ENCODE measurements at regions not wholly inside any gene's neighbourhood (a gene's known extent, or its start where the extent isn't known, plus 50 kb on each side); places are given as distances from the start of the nearest gene placed in this dataset.

DNA sequence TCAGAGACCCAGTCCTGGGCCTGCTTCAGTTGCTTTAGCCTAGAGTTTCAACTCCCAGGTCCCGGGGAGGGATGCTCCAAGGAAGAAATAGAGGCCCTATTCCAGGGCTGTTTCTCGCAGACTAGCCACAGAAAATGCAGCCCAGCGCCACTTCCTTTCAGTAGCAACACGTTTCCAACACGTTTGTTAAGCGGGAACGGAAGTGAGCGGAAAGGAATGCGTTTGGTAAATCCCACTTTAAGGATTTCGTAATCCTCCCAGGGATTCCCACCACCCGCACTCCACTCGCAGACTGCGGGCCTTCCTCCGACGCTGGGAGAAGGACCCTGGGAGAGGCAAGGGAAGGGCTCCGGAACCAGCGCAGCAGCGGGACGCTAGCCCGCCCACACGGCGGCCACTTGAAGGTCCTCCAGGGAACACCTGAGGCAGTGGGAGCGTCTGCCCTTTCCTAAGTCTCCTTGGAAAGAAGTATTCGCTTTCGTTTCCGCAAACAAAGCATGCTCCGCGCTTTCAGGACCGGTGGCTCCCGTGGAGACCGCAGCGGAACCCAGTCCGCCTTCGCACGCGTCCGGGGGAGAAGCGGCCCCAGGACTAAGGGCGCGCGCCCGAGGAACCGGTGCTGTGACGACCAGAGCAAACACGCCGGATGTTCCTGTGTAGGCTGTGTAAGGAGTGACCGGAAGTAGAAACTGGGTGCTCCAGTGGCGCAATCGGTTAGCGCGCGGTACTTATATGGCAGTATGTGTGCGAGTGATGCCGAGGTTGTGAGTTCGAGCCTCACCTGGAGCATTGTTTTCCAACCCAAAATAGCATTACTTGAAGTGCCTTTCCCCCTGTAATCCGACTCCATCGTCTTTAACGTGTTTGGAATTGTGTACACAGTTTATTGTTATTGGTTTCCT, 227.6 kb upstream of the PRSS16 start:
- peak; percentile 86 for DNase-seq (ENCODE audit: extremely low spot score)
- TF ChIP-seq SUZ12 (IDR thresholded peaks at IDR 0.05) (no peak), NFRKB (IDR thresholded peaks at IDR 0.05) (no peak), TARDBP (IDR thresholded peaks at IDR 0.05) (no peak), FOXA1 (IDR thresholded peaks at IDR 0.05) (no peak), FOXK2 (IDR thresholded peaks at IDR 0.05) (no peak), SP1 (IDR thresholded peaks at IDR 0.05) (no peak), LEF1 (IDR thresholded peaks at IDR 0.05; ENCODE audit: borderline replicate concordance) (no peak), L3MBTL2 (conservative IDR thresholded peaks at IDR 0.05) (peak; percentile 76), BHLHE40 (IDR thresholded peaks at IDR 0.05; ENCODE audit: borderline replicate concordance) (no peak), ELF4 (IDR thresholded peaks at IDR 0.05) (peak; percentile 62), HDGF (IDR thresholded peaks at IDR 0.05; ENCODE audit: borderline replicate concordance) (no peak), ZNF384 (IDR thresholded peaks at IDR 0.05) (no peak), ARNT (IDR thresholded peaks at IDR 0.05) (peak; percentile 52; the same call in 1 of the 2 replicates), FOXM1 (IDR thresholded peaks at IDR 0.05; ENCODE audit: borderline replicate concordance) (no peak), CTBP1 (IDR thresholded peaks at IDR 0.05; ENCODE audit: borderline replicate concordance) (no peak)
- TF ChIP-seq, protein P1, sequence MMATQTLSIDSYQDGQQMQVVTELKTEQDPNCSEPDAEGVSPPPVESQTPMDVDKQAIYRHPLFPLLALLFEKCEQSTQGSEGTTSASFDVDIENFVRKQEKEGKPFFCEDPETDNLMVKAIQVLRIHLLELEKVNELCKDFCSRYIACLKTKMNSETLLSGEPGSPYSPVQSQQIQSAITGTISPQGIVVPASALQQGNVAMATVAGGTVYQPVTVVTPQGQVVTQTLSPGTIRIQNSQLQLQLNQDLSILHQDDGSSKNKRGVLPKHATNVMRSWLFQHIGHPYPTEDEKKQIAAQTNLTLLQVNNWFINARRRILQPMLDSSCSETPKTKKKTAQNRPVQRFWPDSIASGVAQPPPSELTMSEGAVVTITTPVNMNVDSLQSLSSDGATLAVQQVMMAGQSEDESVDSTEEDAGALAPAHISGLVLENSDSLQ (IDR thresholded peaks at IDR 0.05), result no peak
- ChIA-PET POLR2A (interaction anchor here (1.0 kb wide), 1 partner anchor 14 kb away, joined by 3 read pairs; no protein-coding TSS in a partner anchor), CTCF (interaction anchor here (1.0 kb wide), 1 partner anchor 107 kb away, joined by 4 read pairs; no protein-coding TSS in a partner anchor)

DNA sequence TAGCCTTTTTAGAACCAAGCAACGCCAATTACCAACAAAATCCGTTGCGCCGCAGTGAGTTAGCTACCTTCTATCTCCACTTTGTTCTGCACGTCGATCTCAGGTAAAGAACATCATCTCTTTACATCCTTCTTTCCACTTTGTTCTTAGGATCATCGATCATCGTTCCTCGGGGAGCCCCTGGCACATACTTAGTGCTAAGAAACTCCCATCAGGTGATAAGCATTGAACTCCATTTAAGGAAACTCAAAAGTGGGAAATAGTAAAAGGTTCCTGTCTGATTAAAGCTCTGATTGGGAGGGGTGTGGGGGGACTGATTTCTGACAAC, 227.0 kb upstream of the PRSS16 start:
- POLR2A ChIA-PET, result interaction anchor here (0.7 to 1.0 kb wide), 2 partner anchors 14 to 1000 kb away, joined by 3 read pairs; a partner anchor contains a TSS
- CTCF ChIA-PET, result interaction anchor here (1.0 kb wide), 1 partner anchor 106 kb away, joined by 4 read pairs; no protein-coding TSS in a partner anchor
- TF ChIP-seq HDGF (IDR thresholded peaks at IDR 0.05; ENCODE audit: borderline replicate concordance) (no peak), ZNF384 (IDR thresholded peaks at IDR 0.05) (no peak), NFRKB (IDR thresholded peaks at IDR 0.05) (no peak), ARNT (IDR thresholded peaks at IDR 0.05) (no peak), L3MBTL2 (conservative IDR thresholded peaks at IDR 0.05) (no peak), FOXA1 (IDR thresholded peaks at IDR 0.05) (no peak), SP1 (IDR thresholded peaks at IDR 0.05) (no peak)
- no peak for DNase-seq (ENCODE audit: extremely low spot score)

DNA sequence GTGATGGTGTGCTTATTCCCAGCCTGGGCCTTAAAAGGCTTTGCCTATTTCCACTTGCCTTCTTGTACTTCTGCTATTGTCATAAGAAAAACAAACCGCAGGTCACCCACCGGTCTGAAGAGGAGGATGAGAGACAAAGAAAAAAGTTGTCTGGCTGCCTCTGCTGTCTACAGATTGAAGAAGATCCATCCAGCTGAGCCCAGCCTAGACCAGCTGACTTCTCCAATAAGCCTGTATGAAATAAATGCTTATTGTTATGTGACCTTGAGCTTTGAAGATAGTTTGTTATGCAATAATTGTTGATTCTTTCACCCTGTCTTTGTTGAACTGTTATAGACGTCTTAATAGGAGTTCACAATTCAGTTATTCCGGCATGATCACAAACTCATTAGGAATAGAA, 223.8 kb upstream of the PRSS16 start:
- CTCF ChIA-PET, result no interaction called here
- no peak for DNase-seq (ENCODE audit: extremely low spot score)
- POLR2A ChIA-PET, result no interaction called here
- TF ChIP-seq ZNF384 (IDR thresholded peaks at IDR 0.05) (no peak), HDGF (IDR thresholded peaks at IDR 0.05; ENCODE audit: borderline replicate concordance) (no peak), LEF1 (IDR thresholded peaks at IDR 0.05; ENCODE audit: borderline replicate concordance) (no peak), BHLHE40 (IDR thresholded peaks at IDR 0.05; ENCODE audit: borderline replicate concordance) (no peak)

DNA sequence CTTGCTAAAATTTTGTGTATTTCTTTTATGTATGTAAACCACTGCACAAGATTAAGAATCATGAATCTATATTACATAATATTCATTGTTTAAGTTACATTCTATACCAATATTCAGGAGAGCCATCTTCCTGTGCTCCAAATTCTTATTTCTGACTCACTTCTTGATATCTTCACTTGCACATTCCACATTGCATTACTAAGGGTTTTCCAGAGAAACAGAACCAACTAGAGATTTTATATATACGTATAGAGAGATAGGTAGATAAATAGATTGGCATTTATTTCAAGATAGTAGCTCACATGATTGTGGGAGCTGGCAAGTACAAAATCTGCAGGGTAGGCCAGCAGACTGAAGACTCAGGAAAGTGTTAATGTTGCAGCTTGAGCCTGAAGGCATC, 222.2 kb upstream of the PRSS16 start:
- ChIA-PET POLR2A (no interaction called here), CTCF (no interaction called here)
- TF ChIP-seq ARNT (IDR thresholded peaks at IDR 0.05) (no peak), SP1 (IDR thresholded peaks at IDR 0.05) (no peak), FOXM1 (IDR thresholded peaks at IDR 0.05; ENCODE audit: borderline replicate concordance) (no peak), LEF1 (IDR thresholded peaks at IDR 0.05; ENCODE audit: borderline replicate concordance) (no peak), HDGF (IDR thresholded peaks at IDR 0.05; ENCODE audit: borderline replicate concordance) (no peak), FOXK2 (IDR thresholded peaks at IDR 0.05) (no peak), FOXA1 (IDR thresholded peaks at IDR 0.05) (no peak), L3MBTL2 (conservative IDR thresholded peaks at IDR 0.05) (no peak), SUZ12 (IDR thresholded peaks at IDR 0.05) (no peak)
- TF ChIP-seq, protein P1 (IDR thresholded peaks at IDR 0.05), result no peak
- DNase-seq (ENCODE audit: extremely low spot score), result no peak

DNA sequence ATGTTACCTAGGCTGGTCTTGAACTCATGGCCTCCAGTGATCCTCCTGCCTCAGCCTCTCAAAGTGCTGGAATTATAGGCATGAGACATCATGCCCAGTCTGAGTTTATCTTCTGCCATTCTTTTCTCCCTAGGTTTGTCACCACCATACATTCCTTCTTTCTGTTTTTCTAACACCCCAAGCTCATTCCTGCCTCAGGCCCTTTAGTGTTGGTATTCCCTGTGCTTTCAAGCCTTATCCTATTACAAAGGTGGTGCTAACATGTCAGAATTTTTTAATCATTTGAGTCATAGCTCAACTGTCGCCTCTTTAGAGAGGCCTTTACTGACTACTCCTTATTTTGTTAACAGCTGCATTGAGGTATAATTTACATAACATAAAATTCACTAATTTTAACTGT, 221.1 kb upstream of the PRSS16 start:
- TF ChIP-seq SP1 (IDR thresholded peaks at IDR 0.05) (no peak), CTBP1 (IDR thresholded peaks at IDR 0.05; ENCODE audit: borderline replicate concordance) (no peak), HDGF (IDR thresholded peaks at IDR 0.05; ENCODE audit: borderline replicate concordance) (no peak)
- CTCF ChIA-PET, result no interaction called here
- DNase-seq (ENCODE audit: extremely low spot score), result no peak
- POLR2A ChIA-PET, result no interaction called here

DNA sequence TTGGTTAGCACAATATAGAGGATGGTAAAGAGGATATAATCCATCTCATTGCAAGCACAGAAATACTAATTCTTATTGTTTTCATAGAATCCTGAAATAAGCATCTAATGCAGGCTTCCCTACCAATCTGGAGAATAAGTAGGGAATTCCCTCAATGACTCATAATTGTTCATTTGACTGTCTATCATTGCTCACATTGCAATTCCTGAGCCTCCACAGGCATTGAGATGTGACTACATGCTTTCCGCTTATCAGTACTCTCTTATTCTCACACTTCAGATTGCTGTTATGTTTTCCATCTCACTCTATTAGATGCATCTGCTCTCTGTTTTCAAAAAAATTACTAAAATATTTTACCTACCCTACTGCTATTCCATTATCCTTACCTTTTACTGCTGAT, 216.2 kb upstream of the PRSS16 start:
- no peak for TF ChIP-seq HDGF (IDR thresholded peaks at IDR 0.05; ENCODE audit: borderline replicate concordance)
- TF ChIP-seq NFRKB (IDR thresholded peaks at IDR 0.05), result no peak
- no peak for TF ChIP-seq FOXM1 (IDR thresholded peaks at IDR 0.05; ENCODE audit: borderline replicate concordance)
- no peak for TF ChIP-seq SP1 (IDR thresholded peaks at IDR 0.05)
- TF ChIP-seq, protein P1 (IDR thresholded peaks at IDR 0.05), result no peak
- no peak for TF ChIP-seq BHLHE40 (IDR thresholded peaks at IDR 0.05; ENCODE audit: borderline replicate concordance)
- no peak for TF ChIP-seq LEF1 (IDR thresholded peaks at IDR 0.05; ENCODE audit: borderline replicate concordance)
- TF ChIP-seq ARNT (IDR thresholded peaks at IDR 0.05), result no peak
- no peak for TF ChIP-seq L3MBTL2 (conservative IDR thresholded peaks at IDR 0.05)
- no peak for TF ChIP-seq FOXA1 (IDR thresholded peaks at IDR 0.05)
- CTCF ChIA-PET, result no interaction called here
- no peak for DNase-seq (ENCODE audit: extremely low spot score)

More for the DNA sequence above, 216.2 kb upstream of the PRSS16 start:
- POLR2A ChIA-PET, result no interaction called here
